Prostate gland (tissue), 2 donors: ENCODE measurements at regions not wholly inside any gene's neighbourhood (a gene's known extent, or its start where the extent isn't known, plus 50 kb on each side); places are given as distances from the start of the nearest gene placed in this dataset.
"Not testable (repeated sequence)": the region's sequence is repeated elsewhere in the genome, so short reads cannot be mapped to it uniquely, and the experiment has no call there.

ENCODE experiments used
- DNase-seq: peaks from one replicate; pipeline ENCODE4 v3.0.0-alpha.2; 2019; ENCODE audit warnings: low spot score
- H3K27ac ChIP-seq, 2 donors: fragments of 200-600 bp; sonication (generic); 2 replicates each; pipeline ENCODE4 v1.5.1; 2017 to 2019
- H3K27me3 ChIP-seq: fragments of 200-600 bp; sonication (generic); replicated peaks from 2 replicates; pipeline ENCODE4 v1.5.1; 2019; ENCODE audit not compliant: insufficient read depth
- H3K36me3 ChIP-seq, 2 donors: fragments of 200-600 bp; sonication (generic); 1 replicate in 1 of 2; 2 replicates in 1 of 2; pipeline versions ENCODE4 v1.5.1 to v1.8.1; 2017 to 2019
- H3K4me1 ChIP-seq: fragments of 200-600 bp; sonication (generic); replicated peaks from 2 replicates; pipeline ENCODE4 v1.5.1; 2019
- H3K4me3 ChIP-seq, 2 donors: fragments of 200-600 bp; sonication (generic); 2 replicates each; pipeline ENCODE4 v1.5.1; 2017 to 2019
- H3K9me3 ChIP-seq: fragments of 200-600 bp; sonication (generic); 2 replicates; pipeline ENCODE4 v1.5.1; 2017
- CTCF ChIP-seq, 4 experiments: fragments of 200-600 bp in 2 of 4; fragments of 450-650 bp in 2 of 4; sonication (generic) in 2 of 4; IDR thresholded peaks; 1 replicate in 3 of 4; 2 replicates in 1 of 4; pipeline ENCODE4 v1.5.1; 2016 to 2019; ENCODE audit warnings: antibody characterized with exemption in 4 of 4, mild to moderate bottlenecking in 2 of 4, moderate library complexity in 2 of 4
- POLR2A ChIP-seq: fragments of 450-650 bp; IDR thresholded peaks from one replicate; pipeline ENCODE4 v1.6.1; 2016; ENCODE audit warnings: antibody characterized with exemption, mild to moderate bottlenecking
- POLR2AphosphoS5 ChIP-seq: sonication (generic); formaldehyde crosslinking; IDR thresholded peaks from one replicate; pipeline ENCODE4 v1.6.1; 2017; ENCODE audit warnings: antibody characterized with exemption
- WGBS: methylation state at CpG from one replicate; pipeline ENCODE4 v1.1.5; 2018; 5-methylcytosine and 5-hydroxymethylcytosine counted together
- intact Hi-C: fragments of 100-400 bp; cut with DNase I; formaldehyde crosslinking; loops from one replicate; pipeline ENCODE4 v1.14.2; 2022

GRCh38 chr13:48827709-48828108, 148.0 kb upstream of the FNDC3A start:
- WGBS, result 95% methylated on average over 2 of the region's 2 CpGs
- Histone ChIP-seq H3K4me3 (no peak overlapping the region), H3K4me1 (no peaks in the 10 kb centered on the region), H3K36me3 (no peaks in the 10 kb centered on the region), H3K27me3 (no peaks in the 10 kb centered on the region), H3K27ac (no peak overlapping the region), H3K9me3 (no peaks in the 10 kb centered on the region)
- intact Hi-C loops, result no loop called here
- no peak for TF ChIP-seq POLR2AphosphoS5
- TF ChIP-seq CTCF (IDR thresholded peaks at IDR 0.05), result no peak
- no peak for TF ChIP-seq POLR2A
- no peak for DNase-seq

GRCh38 chr13:48828962-48829411, 146.7 kb upstream of the FNDC3A start:
- Histone ChIP-seq H3K4me3 (no peak overlapping the region), H3K27me3 (no peaks in the 10 kb centered on the region), H3K27ac (no peak overlapping the region), H3K36me3 (no peaks in the 10 kb centered on the region), H3K4me1 (no peaks in the 10 kb centered on the region), H3K9me3 (no peaks in the 10 kb centered on the region)
- 43% methylated on average over 2 of the region's 2 CpGs for WGBS
- TF ChIP-seq POLR2A (no peak), POLR2AphosphoS5 (no peak), CTCF (IDR thresholded peaks at IDR 0.05) (no peak)
- intact Hi-C loops, result no loop called here
- DNase-seq, result no peak

- Histone ChIP-seq H3K27me3 (no peaks in the 10 kb centered on the region), H3K36me3 (no peaks in the 10 kb centered on the region), H3K4me1 (no peaks in the 10 kb centered on the region), H3K9me3 (no peaks in the 10 kb centered on the region), H3K27ac (no peak overlapping the region), H3K4me3 (no peak overlapping the region)
- 50% methylated on average over 1 of the region's 1 CpG for WGBS
- no peak for TF ChIP-seq POLR2AphosphoS5
- no peak for TF ChIP-seq CTCF (IDR thresholded peaks at IDR 0.05)
- TF ChIP-seq POLR2A, result no peak
- intact Hi-C loops, result no loop called here
- DNase-seq, result no peak
These were observed 146.2 kb upstream of the FNDC3A start for GRCh38 chr13:48829536-48829935.

- H3K36me3 ChIP-seq, result no peaks in the 10 kb centered on the region
- intact Hi-C loops, result no loop called here
- WGBS, result 88% methylated on average over 7 of the region's 7 CpGs
- H3K4me1 ChIP-seq, result no peaks in the 10 kb centered on the region
- H3K27ac ChIP-seq, result no peak overlapping the region
- H3K4me3 ChIP-seq, result no peak overlapping the region
- no peak for DNase-seq
- H3K9me3 ChIP-seq, result no peaks in the 10 kb centered on the region
- no peaks in the 10 kb centered on the region for H3K27me3 ChIP-seq
- TF ChIP-seq POLR2AphosphoS5 (no peak), CTCF (IDR thresholded peaks at IDR 0.05) (no peak), POLR2A (no peak)
These were observed 144.5 kb upstream of the FNDC3A start for GRCh38 chr13:48831248-48831647.

- intact Hi-C loops, result no loop called here
- TF ChIP-seq CTCF (IDR thresholded peaks at IDR 0.05) (no peak), POLR2A (no peak), POLR2AphosphoS5 (no peak)
- 87% methylated on average over 3 of the region's 3 CpGs for WGBS
These were observed 142.3 kb upstream of the FNDC3A start for GRCh38 chr13:48833412-48833811.

GRCh38 chr13:48835326-48835725, 140.4 kb upstream of the FNDC3A start:
- H3K4me3 ChIP-seq, DNase-seq, H3K4me1 ChIP-seq, H3K9me3 ChIP-seq, H3K27ac ChIP-seq, intact Hi-C loops, H3K36me3 ChIP-seq, H3K27me3 ChIP-seq: not testable (repeated sequence)
- WGBS, result 97% methylated on average over 5 of the region's 5 CpGs

More at GRCh38 chr13:48833412-48833811, 142.3 kb upstream of the FNDC3A start:
- Histone ChIP-seq H3K4me1 (no peaks in the 10 kb centered on the region), H3K27ac (no peak overlapping the region), H3K27me3 (no peaks in the 10 kb centered on the region), H3K4me3 (no peak overlapping the region), H3K36me3 (no peaks in the 10 kb centered on the region), H3K9me3 (no peaks in the 10 kb centered on the region)
- DNase-seq, result no peak
